NCI-H1930 (cell line): ENCODE measurements at regions not wholly inside any gene's neighbourhood (a gene's known extent, or its start where the extent isn't known, plus 50 kb on each side); places are given as distances from the start of the nearest gene placed in this dataset.

ENCODE experiments used
- DNase-seq, 2 experiments: peaks; one replicate each; lab custom pipeline; 2025; lab: John Stamatoyannopoulos, UW

DNA sequence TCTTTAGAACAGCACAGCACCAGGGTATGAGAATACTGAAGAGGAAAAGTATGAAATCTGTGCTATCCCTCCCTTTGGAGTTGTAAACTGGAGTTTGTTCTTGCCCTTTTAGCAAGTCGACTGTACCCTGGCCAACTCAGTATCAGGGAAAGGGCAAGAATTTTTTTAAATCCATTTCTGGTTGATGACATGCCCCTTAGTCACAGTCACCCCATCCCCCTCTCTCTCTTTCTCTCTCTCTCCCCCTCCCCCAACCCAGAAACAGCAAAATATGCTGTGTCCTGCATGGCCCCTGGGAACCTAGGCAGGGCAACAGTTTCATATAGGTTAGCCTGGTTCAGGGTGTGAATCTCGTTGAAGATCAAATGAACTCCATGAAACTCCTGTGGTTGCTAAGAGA lies 177.7 kb upstream of the ADO start:
- no peak for DNase-seq

DNA sequence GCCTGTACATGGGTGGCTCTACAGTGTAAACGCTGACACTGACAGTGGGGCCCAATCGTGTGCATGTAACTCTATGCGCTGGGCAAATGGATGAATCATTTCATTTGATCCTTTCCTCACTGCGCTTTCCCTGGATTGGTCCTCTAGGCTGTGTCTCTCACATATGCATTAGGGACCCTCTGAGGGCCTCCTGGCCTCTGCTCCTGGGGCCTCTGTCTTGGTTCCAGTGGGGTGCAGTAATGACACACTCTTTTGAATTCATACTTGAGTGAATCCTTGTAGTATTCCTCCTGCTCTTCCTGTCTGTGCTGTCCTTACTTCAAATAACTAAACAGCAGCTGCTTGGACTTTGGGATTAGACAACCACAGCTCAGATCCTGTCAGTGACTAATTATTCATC lies 176.5 kb upstream of the ADO start:
- no peak for DNase-seq

DNA sequence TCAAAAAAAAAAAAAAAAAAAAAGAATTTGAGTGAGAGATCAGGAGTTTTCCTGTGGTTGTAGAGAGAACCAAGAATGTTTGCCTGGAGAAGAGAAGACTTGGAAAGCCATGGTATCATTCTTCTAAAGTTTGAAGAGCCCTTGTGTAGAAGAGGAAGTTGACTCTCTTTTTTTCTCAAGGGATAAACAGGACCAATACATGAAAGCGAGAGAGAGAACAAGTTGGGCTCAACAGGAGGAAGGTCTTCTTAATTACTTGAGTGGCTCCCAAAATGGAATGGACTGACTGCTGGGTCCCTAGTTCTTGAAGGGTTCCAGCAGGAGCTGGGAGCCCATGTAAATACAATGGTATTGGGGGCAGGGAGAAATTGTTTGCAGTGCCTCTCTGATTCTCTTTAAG lies 173.3 kb upstream of the ADO start:
- no peak for DNase-seq

DNA sequence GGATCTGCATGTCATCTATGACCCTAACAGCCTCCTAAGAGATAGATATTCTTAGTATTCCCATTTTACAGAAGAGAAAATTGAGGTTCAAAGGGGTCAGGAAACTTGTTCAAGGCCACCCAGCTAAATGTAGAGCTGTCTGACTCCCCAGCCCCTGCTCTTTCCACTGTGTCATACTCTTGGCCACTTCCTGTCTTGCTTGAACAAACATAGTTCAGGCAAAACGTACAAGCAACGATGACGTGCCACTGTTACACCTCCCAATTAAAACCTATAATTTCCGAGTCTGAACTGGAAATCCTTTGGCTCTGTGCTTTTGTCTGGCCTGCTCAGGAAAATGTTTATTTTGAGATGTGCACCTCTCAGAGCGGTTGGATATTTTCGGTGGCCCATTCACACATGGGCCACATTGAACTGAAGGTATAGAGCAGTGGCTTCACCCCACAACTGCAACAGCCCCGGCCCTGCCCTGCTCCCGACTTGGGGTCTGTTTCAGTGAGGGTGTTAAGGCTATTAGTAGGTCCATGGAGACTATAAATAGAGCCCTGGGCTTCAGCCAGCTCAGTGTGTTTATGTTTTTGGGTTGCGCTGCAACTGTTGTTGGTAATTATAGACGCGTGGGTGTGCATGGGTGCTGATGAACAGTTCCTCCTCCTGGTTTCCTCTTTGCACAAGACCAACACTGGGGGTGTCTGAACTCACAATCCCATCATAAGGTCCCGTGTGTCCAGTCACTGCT lies 172.3 kb upstream of the ADO start:
- DNase-seq = no peak

DNA sequence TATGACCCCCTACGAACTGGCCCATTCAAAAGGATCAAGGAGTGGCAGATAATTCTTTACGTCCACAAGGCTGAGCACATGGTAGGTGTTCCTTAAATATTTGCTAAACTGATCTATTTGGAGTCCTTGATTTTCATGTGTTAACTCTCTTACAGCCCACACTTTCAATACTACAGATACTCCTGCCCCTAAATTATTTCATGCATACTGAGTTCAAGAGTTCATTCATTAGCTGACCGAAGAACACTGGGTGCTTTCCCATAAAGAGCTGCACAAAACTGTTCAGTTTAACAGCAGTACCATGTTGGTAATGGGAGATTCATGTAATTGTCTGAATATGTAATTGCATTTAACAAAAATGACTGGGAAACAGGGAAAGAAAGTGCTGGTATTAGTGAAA lies 170.5 kb upstream of the ADO start:
- DNase-seq = no peak

DNA sequence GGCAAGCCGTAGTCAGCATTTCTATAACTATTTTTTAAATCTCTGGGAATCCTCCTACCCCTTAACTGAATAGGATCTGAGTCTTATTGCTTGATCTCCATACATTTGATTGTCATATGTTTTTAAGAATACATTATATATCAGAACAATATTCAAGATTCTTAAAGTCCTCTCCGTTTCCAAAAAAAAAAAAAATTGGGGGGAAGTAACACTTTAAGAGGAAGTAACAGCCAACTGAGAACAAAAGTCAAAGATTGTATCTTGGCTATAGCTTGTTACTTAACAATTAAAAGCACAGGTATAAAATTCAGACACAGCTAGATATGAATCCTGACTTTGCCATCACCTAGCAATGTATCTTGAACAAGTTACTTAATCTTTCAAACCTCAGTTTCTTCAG lies 169.9 kb upstream of the ADO start:
- DNase-seq = no peak

DNA sequence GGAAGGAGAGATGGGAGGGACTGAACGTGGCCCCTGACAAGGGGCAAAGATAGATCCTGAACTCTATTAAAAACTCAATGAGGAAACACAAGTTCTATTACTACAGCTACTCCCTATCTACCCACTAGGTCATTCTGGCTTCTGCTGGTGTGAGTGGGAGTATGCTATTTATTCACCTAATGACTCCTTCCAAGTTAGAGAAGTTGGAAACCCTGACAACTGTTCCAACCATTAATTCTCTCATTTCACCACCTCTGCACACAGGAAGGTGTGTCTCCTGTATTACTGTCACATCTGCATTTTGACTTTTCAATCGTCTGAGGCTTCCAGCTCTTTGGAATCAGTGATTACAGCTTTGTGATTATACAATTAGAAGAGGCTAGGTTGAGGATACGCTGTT lies 169.4 kb upstream of the ADO start:
- DNase-seq = no peak

DNA sequence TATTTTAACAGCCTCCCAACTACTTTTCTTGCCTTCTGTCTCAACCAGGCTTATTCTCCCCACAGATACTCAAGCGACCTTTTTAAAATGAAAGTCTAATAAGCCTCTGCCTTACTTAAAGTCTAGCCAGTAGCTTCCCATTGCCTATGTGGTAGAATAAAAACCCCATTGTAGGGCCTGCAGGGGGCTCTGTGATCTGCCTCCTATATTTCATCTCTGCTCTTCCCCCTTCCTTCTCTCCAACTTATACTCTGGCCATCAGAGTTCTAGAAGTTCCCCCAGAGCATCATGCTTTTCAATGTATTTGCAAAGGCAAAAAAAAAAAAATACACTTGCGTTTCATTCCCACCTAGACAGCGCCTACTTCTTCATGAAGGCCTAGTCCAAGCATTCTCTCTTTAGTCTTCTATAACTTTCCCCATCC lies 167.7 kb upstream of the ADO start:
- DNase-seq = no peak

DNA sequence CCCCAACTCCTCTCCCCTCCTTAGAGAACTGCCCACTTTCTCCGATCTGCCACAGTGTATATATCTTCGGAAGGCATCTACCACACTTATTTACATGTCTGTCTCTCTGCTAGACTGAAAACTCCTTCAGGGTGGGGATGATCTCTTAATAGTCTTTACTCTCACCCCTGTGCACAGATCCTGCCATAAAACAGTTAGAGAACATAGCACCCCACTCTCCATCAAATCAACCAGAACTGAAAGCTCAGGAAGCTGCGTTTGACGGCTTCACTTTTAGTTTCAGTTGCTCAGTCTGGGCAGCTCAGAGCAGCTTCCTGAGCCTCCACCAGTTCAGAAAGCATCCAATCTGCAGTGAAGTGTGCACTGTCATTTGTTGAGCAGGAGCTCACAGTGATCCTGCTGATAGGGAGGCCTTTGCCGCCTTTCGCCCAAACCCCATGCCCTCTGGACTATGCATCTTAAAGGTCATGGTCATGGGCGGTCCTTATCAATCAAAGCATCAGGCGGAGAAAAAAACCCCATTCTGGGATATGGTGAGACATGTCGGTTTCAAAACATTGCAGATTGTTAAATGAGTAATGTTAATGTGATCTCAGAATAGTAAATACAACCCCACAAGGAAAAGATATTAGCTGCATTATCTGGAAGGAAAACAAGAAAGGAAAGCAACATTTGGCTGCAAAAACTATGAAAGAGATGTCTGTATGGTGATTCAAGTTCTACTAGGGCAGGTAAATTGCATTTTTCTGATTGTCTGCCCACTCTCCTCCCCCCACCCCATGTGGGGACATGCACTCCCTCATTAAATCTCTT lies 167.1 kb upstream of the ADO start:
- no peak for DNase-seq

DNA sequence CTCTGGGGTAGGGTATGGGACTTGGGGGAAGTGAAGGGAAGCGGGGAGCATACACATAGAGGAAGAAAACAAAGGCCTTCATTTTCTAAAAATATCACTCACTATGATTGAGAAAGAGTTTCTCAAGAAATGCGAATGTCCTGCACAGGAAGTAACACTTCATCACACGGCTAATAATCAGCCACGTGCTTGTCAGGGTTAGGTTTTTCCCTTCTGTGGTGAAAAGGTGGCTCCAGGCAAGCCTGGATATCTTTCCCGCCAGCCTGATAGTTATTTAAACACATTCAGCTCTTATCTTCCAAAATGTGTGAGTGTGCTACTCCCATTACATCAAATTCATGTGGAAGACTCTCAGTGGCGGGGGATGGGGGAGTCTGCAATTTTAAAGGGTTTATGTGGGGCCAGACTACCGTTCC lies 166.4 kb upstream of the ADO start:
- no peak for DNase-seq

DNA sequence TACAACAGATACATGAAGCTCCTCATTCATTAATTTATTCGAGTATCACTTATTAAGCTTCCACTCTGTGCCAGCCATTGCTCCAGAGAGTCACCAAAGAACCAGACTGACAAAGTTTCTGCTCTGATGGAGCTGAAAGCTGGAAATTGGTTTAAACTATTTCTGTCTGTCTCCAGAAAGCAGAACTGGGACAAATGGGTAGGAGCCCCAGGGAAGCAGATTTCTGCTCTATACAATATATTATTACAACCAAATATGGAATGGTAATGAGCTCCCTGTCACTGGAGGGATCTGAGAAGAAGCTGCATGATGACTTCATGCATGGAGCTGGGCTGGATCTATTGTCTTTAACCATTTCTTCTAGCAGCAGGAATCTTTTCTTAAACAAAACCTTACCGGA lies 165.4 kb upstream of the ADO start:
- DNase-seq = no peak

DNA sequence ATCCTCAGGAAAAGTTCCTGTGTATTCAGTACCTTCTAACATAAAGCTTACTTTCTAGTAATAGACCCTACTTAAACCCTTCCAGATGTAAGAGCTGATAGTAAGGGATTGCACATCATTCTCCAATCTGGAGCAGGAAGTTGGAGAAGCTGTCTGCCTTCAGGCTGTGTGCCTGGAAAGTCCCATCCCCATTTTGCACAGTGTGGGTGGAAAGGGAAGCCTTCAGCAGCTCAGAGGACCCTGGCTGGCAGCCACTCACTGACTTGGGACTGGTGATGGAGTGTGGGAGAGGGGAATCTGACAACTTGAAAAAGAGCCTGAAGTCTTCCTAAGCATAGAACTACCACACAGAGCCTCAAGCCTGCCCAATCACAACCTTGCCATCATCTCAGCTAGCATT lies 164.1 kb upstream of the ADO start:
- no peak for DNase-seq

DNA sequence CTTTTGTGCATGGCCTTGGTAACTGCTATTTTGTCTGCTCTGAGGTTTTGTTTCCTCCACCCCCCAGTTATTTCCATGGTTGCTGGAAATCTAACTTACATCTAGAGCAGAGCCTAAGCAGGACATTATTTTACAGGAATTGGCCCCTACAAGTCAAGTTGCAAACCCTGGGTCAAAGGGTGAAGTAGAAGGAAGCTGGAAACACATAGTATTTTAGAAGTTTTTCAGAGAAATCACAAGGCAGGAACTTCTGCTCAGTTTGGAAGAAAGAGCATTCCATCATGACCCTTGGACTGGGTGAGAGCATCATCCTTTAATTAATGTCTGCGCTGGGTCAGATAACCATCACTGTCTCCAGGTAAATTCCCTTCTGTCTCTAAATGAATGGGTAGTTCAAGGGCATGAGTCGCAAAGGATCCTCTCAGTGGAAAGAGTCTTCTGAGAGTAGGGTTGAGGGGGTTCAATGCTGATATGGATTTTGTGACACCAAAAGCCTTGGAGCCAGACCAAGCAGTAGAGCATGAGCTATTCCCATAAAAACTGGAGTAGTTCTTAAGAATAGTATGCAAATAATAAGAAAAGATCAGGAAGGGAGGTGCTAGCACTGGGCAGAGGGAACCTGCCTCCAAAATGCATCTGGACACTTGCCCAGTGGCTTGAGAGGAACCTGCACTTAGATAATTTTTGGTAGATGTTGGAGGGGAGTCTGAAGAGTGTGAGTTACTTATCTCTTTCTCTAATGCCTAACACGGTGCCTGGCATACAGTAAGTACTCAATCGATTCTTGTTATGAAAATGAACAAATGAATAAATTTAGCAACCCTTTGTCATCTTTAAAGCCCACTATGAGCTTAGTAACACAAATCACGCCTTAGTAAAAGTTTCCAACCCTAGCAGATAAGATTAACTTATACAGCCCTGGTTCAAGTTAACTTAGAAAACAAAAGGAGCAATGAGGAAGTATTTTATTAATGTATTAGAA lies 160.6 kb upstream of the ADO start:
- DNase-seq = no peak

DNA sequence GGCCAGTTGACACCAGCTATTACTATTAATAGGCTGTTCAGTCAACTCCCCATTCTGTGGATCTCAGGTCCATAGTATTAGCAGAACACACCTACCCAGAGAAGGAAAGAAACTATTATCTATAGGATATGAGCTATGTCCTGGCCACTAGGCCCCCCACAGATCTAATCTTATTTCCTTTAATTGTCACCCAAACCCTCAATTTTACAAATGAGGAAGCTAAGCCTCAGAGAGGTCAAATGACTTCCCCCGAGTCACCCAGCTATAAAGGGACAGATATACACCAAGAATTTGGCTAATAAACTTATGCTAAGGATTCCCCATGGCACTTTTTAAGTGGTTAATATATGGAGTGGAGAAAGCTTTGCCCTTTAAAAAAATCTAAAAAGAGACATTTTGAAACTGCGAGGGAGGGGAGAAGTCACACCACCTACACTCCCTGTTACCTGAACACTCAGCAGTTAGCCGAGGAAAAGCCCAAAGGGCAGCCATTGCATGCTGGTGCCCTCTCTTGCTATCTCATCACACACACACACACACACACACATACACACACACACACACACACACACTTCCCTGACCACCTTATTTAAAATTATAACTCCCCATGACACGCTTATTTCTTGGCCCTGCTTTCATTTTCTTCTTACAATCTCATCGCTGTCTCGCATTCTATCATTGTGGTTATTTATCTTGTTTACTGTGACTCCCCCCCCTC lies 157.0 kb upstream of the ADO start:
- no peak for DNase-seq

DNA sequence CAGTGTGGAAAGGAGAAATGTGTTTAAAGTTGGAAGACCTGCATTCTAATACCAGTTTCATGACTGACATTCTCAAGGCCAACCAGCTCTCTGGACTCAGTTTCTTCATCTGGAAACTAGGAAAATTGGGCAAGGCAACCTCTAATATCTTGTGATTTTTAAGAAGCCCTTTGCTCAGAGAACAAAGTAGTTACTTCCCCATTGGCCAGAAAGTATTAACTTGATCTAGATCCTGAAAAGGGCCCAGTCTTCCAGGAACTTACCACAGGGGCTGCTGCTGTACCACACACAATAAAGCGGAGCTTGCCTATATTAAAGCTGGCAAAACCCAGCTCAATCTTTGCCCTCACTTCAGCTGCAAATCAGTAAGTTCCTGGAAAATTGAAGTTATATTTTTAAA lies 155.6 kb upstream of the ADO start:
- DNase-seq = no peak

DNA sequence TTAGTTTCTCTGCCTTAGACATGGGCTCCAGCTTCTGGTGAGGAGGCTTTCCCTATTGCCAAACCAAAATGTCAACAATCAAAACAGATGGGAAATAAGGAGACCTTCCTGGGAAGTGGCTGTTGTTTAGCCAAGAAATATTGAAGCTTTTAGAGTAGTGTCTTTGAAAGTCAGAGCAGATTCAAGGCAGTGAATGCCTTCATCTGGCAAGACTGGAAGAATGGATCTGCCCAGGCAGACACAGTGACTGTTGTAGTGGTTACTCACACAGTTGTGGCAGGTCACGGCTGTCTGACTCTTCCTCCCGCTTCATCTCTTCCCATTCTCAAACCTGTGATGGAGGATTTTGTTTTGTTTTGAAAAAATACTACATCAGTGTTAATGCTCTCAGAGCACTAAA lies 154.1 kb upstream of the ADO start:
- DNase-seq = no peak

DNA sequence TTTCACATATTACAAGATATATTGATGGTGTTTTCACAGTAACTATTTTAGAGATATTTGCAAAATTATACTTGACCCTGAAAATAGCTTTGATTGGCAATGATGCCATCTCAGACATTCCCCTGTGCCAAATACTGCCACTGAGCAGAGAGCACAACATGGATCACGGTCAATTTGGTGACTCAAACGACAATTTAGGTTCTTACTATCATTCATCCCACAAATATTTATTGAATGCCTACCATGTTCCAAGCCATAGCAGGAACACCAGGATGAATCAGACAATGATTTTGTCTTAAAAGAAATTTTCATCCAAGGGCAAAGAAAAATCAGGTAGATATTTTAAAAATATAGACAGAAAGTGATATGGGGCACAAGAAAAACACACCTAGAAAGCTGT lies 153.2 kb upstream of the ADO start:
- DNase-seq = no peak

DNA sequence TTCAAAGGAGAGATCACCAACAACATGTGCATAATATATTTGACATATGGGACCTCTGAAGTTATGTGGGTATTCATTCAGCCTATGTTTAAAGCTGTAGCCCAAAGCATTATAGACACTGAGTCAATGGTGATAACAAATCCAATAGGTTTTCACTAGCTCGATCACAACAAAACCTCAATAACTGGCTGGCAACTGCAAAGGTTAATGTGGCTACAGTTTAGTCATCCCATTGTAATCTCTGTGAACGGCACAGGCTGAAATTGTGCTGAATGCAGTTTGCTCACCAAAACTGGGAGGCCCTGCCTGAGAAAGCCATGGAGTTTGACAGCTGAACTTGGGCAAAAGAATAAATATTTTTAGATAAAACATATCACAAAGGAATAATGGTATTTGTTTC lies 152.4 kb upstream of the ADO start:
- DNase-seq = no peak

DNA sequence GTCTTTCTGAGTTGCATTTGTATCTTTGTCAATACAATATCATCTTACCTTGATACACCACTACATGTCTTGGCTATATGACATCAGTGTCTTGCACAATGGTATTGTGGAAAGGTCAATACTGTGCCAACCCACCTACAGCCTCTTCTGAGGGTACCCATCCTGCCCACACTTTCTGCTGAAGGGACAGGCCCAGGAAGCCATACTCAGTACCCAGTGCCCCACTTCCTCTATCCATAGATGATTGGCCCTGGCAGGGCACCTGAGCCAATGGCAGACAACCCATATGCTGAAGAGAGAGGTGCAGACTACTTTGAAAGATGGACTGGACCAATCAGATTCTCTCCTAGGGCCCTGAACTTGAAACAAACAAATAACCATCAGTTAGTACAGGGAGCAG lies 152.0 kb upstream of the ADO start:
- no peak for DNase-seq

DNA sequence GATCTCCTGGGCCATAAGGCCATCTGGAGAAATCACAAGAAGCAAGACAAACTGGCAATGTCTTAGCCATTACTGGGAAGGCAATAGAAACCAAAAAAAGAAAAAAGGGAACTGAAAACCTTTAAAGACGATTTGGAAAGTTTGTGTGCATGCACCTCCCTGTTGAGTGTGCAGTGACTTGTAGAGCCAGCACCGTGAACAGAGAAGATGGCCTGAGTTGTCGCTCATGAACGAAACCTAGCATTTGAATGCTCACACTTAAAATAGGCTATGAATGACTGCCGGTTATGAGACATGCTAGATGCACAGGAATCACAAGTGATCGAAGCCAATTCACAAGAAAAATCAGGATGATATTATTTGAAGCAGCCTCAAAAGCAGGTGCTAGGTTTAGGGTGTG lies 151.3 kb upstream of the ADO start:
- DNase-seq = no peak

DNA sequence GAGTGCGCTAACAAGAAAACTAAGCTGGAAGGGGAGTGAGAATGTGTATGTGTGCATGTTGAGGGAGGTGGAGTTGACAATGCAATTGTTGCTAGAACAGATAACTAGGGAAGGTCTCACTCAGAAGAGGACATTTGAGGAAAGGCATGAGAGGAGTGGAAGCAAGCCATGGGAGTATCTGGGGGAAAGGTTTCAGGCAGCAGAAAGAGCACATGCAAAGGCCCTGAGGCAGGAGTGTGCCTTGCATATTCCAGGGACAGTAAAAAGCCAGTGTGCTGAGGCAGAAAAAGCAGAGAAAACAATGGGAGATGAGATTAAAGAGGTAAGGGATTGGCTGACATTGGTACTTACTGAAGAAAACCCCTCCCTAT lies 149.6 kb upstream of the ADO start:
- DNase-seq = no peak
